GM21737 (cell line): ENCODE measurements at regions not wholly inside any gene's neighbourhood (a gene's known extent, or its start where the extent isn't known, plus 50 kb on each side); places are given as distances from the start of the nearest gene placed in this dataset.
"Not testable (repeated sequence)": the region's sequence is repeated elsewhere in the genome, so short reads cannot be mapped to it uniquely, and the experiment has no call there.

ENCODE experiments used
- ATAC-seq: cut with Tn5 transposase; IDR thresholded peaks from one replicate; pipeline ENCODE4 v1.9.1; 2021; ENCODE audit warnings: mild to moderate bottlenecking, moderate library complexity; ENCODE audit not compliant: unreplicated experiment

DNA sequence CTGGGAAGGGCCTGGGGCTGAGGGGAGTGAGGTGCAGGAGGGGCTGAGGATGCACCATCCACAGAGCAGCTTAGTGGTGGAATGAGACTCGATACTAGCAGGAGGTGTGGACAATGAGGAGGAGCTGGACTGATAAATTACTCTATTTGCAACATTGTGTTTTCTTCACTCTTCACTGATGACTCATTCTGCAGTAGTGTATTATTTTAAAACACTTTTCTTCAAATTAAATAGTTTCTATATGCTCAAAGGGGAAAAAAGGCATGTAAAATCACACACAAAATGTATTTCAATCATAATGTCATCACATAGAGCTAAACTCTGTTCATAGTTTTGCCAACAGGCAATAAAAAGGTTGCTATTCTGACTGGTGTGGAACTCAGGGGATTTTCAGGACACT lies 467.0 kb upstream of the CTSO start:
- ATAC-seq = no peak

- no peak for ATAC-seq
Measured at GRCh38 chr4:156419080-156419685, 465.5 kb upstream of the CTSO start.

- no peak for ATAC-seq
Measured at GRCh38 chr4:156414406-156414805, 460.7 kb upstream of the CTSO start.

GRCh38 chr4:156413239-156414135 lies 459.8 kb upstream of the CTSO start:
- no peak for ATAC-seq

DNA sequence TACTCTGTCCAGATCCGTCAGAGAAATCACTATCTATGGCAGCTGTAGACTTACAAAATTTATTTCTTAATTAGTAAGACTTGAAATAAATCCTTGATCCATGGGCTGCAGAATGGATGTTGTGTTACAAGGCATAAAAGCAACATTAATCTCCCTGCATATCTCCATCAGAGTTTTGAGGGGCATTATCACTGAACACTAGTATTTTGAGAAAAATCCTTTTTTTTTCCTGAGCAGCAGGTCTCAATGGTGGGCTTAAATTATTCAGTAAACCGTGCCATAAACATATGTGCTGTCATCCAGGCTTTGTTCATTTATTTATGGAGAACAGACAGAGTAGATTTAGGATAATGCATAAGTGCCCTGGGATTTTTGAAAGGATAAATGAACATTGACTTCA lies 457.9 kb upstream of the CTSO start:
- ATAC-seq = no peak

DNA sequence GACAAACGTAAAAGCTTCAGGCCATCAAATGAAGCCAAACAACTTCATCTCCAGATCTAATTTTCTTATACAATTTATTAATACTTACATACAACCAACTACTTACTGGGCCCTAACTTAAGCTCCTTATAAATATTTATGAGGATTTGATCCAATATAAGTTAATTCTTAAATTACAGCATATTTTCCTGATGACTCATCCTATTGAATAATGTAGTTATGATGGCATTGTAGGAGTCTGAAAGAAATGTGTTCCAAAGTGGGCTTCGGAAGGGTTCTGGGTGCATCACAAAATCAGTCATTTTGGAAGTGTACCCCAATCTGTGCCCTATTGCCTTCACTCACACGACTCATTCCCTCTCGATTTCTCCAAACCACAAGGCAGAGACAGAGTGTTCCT lies 455.1 kb upstream of the CTSO start:
- ATAC-seq = no peak

GRCh38 chr4:156401371-156401770 lies 447.7 kb upstream of the CTSO start:
- ATAC-seq = no peak

- ATAC-seq = no peak
Measured at GRCh38 chr4:156396534-156396933, 442.9 kb upstream of the CTSO start.

DNA sequence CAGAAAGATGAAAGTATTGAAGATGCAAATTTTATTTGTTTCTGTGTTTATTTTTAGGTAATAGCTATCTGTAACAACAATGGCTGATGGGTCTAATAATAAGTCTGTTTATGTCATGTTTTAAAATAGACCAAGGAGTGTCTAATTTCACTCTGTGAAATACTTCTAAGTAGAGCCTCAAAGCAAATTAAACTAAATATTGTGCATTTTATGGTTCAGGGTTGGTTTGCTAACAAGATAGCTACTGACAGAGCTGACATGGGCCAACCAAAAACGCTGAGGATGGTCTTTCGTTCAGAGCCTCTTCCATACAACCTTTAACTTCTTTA lies 437.6 kb upstream of the CTSO start:
- ATAC-seq = no peak

DNA sequence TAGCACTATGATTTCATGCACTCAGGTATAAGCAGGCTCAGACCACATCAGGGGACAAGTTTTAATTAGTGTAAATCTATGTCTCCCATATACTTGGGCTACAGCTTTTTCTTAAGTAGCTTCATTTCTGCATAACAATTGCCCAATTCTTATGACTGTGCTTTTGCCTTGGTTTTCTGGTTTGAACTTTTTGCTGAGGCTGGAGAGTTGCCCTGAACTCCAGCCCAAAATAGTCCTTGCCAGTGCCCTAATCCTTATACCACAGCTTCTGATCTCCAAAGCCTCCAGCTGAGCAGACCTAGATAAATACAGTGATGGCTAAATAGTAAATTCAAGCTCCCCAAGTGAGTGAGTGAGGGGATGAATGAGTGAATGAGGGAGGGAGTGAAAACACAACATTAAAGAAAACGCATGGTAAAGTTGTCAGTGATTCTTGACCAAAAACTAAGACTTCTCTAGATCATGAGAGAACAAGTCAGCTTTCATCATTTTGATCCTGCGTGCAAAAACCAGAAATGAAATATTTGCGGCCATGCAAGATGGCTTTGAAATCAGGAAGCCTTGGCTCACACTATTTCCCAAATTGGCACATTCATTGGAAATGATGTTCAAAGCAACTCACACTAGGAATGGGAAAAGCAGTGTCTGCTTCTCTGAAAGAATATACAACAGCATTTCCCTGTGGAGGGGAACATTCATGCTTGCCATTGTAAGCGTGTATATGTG lies 437.1 kb upstream of the CTSO start:
- ATAC-seq = no peak

DNA sequence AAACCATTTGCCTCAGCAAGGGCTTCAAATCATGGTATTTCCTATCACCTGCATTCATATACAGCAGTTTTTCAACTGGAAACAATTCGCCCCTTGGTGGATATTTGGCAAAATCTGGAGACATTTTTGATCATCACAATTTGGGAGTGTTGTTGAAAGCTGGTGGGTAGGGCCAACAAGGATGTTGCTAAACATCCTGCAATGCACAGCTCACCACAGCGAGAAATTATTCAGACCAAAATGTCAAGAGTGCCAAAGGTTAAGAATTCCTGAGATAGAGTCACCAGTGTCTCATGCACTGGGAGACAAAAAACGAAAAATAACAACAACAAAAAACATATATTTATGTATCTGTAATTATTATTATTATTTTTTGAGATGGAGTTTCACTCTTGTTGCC lies 435.2 kb upstream of the CTSO start:
- no peak for ATAC-seq

- ATAC-seq = no peak
Measured at GRCh38 chr4:156378033-156378665, 424.5 kb upstream of the CTSO start.

GRCh38 chr4:156377036-156377710 lies 423.5 kb upstream of the CTSO start:
- no peak for ATAC-seq

DNA sequence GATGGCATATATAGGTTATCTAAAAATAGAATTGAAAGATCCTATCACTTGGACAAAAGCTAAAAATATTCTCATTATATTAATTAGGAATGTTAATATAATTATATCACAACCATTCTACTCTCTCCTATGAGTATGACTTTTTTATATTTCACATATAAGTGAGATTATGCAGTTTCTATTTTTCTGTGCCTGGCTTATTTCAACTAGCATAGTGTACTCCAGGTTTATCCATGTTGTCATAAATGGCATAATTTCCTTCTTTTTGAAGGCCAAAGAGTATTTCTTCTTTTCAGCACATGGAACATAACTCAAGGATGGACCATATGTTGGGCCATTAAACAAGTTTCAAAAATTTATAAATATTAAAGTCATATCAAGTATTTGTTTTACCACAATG lies 421.2 kb upstream of the CTSO start:
- no peak for ATAC-seq

- no peak for ATAC-seq
Measured at GRCh38 chr4:156374069-156374468, 420.4 kb upstream of the CTSO start.

- ATAC-seq = not testable (repeated sequence)
Measured at GRCh38 chr4:156367502-156367901, 413.8 kb upstream of the CTSO start.

DNA sequence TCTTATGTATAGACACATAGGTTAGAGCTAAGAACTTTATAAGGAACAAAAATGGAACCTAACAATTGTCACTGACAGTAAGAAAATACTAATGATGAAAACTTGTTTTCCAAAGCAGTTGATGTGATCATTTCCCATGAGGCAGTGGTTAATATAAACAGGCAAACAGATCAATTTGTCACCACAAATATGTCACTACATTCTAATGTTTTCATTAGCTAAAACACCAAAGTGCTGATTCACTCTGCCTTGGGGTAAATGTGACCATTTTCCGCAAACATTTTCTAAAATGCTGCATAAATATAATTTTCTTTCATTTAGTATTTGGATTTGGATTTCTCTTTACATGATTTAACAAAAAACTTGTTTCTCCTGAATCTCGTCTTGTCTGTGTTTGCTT lies 408.9 kb upstream of the CTSO start:
- no peak for ATAC-seq

GRCh38 chr4:156347412-156348075 lies 393.9 kb upstream of the CTSO start:
- ATAC-seq = no peak

- no peak for ATAC-seq
Measured at GRCh38 chr4:156346959-156347385, 393.3 kb upstream of the CTSO start.

GRCh38 chr4:156344397-156344796 lies 390.7 kb upstream of the CTSO start:
- ATAC-seq = no peak
